Gastrocnemius medialis (tissue), 4 donors: ENCODE measurements at regions not wholly inside any gene's neighbourhood (a gene's known extent, or its start where the extent isn't known, plus 50 kb on each side); places are given as distances from the start of the nearest gene placed in this dataset.

Experiments
- CTCF ChIP-seq, 5 experiments: fragments of 450-650 bp in 3 of 5; fragments of 200-600 bp in 2 of 5; sonication (generic) in 2 of 5; IDR thresholded peaks in 4 of 5; conservative IDR thresholded peaks in 1 of 5; 1 replicate in 4 of 5; 2 replicates in 1 of 5; pipeline ENCODE4 v1.5.1; 2016 to 2019; ENCODE audit warnings: antibody characterized with exemption in 5 of 5, mild to moderate bottlenecking in 3 of 5, moderate library complexity in 3 of 5
- POLR2A ChIP-seq, 2 donors: fragments of 450-650 bp; IDR thresholded peaks; one replicate each; pipeline ENCODE4 v1.6.1; 2017; ENCODE audit warnings: antibody characterized with exemption in 2 of 2, mild to moderate bottlenecking in 2 of 2, moderate library complexity in 2 of 2

- TF ChIP-seq POLR2A (IDR thresholded peaks at IDR 0.05) (no peak), CTCF (IDR thresholded peaks at IDR 0.05 in 4 of 5, conservative IDR thresholded peaks at IDR 0.05 in 1 of 5) (no peak)
These were observed 227.9 kb upstream of the MARCKS start for GRCh38 chr6:113629256-113629655.
